Esophagus squamous epithelium (tissue), 4 donors: ENCODE measurements at regions not wholly inside any gene's neighbourhood (a gene's known extent, or its start where the extent isn't known, plus 50 kb on each side); places are given as distances from the start of the nearest gene placed in this dataset.

Source experiments
- POLR2A ChIP-seq, 4 donors: fragments of 450-650 bp; IDR thresholded peaks; one replicate each; pipeline ENCODE4 v1.6.1; 2017; ENCODE audit warnings: antibody characterized with exemption in 4 of 4, mild to moderate bottlenecking in 4 of 4, moderate library complexity in 3 of 4
- TF ChIP-seq, protein P1 (sequence below), 6 experiments: fragments of 450-650 bp in 4 of 6; fragments of 200-600 bp in 2 of 6; sonication (generic) in 2 of 6; IDR thresholded peaks; one replicate each; pipeline ENCODE4 v1.5.1; 2016 to 2019; ENCODE audit warnings: antibody characterized with exemption in 6 of 6, mild to moderate bottlenecking in 4 of 6, moderate library complexity in 4 of 6

DNA sequence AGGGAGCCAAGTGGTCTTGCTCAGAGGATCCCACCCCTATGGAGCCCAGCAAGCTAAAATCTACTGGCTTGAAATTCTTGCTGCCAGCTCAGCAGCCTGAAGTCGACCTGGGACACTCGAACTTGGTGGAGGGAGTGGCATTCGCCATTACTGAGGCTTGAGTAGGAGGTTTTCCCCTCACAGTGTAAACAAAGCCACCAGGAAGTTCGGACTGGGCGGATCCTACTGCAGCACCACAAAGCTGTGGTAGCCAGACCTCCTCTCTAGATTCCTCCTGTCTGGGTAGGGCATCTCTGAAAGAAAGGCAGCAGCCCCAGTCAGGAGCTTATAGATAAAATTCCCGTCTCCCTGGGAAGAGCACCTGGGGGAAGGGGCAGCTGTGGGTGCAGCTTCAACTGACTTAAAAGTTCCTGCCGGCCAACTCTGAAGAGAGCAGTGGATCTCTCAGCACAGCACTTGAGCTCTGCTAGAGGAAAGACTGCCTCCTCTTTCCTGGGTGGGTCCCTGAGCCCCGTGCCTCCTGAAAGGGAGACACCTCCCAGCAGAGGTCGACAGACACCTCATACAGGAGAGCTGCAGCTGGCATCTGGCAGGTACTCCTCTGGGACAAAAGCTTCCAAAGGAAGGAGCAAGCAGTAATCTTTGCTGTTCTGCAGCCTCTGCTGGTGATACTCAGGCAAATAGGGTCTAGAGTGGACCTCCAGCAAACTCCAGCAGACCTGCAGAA is 576.3 kb upstream of the NECTIN3 start:
- TF ChIP-seq POLR2A (IDR thresholded peaks at IDR 0.05): no peak
- TF ChIP-seq, protein P1, sequence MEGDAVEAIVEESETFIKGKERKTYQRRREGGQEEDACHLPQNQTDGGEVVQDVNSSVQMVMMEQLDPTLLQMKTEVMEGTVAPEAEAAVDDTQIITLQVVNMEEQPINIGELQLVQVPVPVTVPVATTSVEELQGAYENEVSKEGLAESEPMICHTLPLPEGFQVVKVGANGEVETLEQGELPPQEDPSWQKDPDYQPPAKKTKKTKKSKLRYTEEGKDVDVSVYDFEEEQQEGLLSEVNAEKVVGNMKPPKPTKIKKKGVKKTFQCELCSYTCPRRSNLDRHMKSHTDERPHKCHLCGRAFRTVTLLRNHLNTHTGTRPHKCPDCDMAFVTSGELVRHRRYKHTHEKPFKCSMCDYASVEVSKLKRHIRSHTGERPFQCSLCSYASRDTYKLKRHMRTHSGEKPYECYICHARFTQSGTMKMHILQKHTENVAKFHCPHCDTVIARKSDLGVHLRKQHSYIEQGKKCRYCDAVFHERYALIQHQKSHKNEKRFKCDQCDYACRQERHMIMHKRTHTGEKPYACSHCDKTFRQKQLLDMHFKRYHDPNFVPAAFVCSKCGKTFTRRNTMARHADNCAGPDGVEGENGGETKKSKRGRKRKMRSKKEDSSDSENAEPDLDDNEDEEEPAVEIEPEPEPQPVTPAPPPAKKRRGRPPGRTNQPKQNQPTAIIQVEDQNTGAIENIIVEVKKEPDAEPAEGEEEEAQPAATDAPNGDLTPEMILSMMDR (IDR thresholded peaks at IDR 0.05): no peak
